ENCODE measurements at regions not wholly inside any gene's neighbourhood (a gene's known extent, or its start where the extent isn't known, plus 50 kb on each side); places are given as distances from the start of the nearest gene placed in this dataset.

GRCh38 chr9:108609897-108610253, 245.9 kb downstream of the ACTL7B start:
- peaks cover 16% of the 10 kb centered on the region for H3K27me3 Mint-ChIP-seq (ENCODE audit: low read depth)
- H3K4me1 Mint-ChIP-seq = no peaks in the 10 kb centered on the region
- no peak overlapping the region for H3K27ac Mint-ChIP-seq (ENCODE audit: unreplicated experiment)
- no peaks in the 10 kb centered on the region for H3K36me3 Mint-ChIP-seq (ENCODE audit: low read depth)
- H3K9me3 Mint-ChIP-seq = no peaks in the 10 kb centered on the region
- no peak for DNase-seq (ENCODE audit: low read depth, low spot score)
- no peak overlapping the region for H3K4me3 Mint-ChIP-seq
- no peak for TF ChIP-seq CTCF (conservative IDR thresholded peaks at IDR 0.05)

GRCh38 chr9:108609227-108609896, 246.4 kb downstream of the ACTL7B start:
- Mint-ChIP-seq H3K27ac (ENCODE audit: unreplicated experiment) (no peak overlapping the region), H3K4me3 (no peak overlapping the region), H3K4me1 (no peaks in the 10 kb centered on the region), H3K27me3 (ENCODE audit: low read depth) (peaks cover 11% of the 10 kb centered on the region), H3K9me3 (peaks cover 2% of the 10 kb centered on the region), H3K36me3 (ENCODE audit: low read depth) (no peaks in the 10 kb centered on the region)
- no peak for DNase-seq (ENCODE audit: low read depth, low spot score)
- TF ChIP-seq CTCF (conservative IDR thresholded peaks at IDR 0.05) = no peak

GRCh38 chr9:108607607-108608006, 248.2 kb downstream of the ACTL7B start:
- no peaks in the 10 kb centered on the region for H3K36me3 Mint-ChIP-seq (ENCODE audit: low read depth)
- no peak for DNase-seq (ENCODE audit: low read depth, low spot score)
- H3K27me3 Mint-ChIP-seq (ENCODE audit: low read depth) = peaks cover 8% of the 10 kb centered on the region
- H3K9me3 Mint-ChIP-seq = peaks cover 3% of the 10 kb centered on the region
- no peak overlapping the region for H3K4me3 Mint-ChIP-seq
- TF ChIP-seq CTCF (conservative IDR thresholded peaks at IDR 0.05) = no peak
- H3K27ac Mint-ChIP-seq (ENCODE audit: unreplicated experiment) = no peak overlapping the region
- no peaks in the 10 kb centered on the region for H3K4me1 Mint-ChIP-seq

- H3K27me3 Mint-ChIP-seq (ENCODE audit: low read depth) = peaks cover 8% of the 10 kb centered on the region
- no peak for TF ChIP-seq CTCF (conservative IDR thresholded peaks at IDR 0.05)
- H3K27ac Mint-ChIP-seq (ENCODE audit: unreplicated experiment) = no peak overlapping the region
- peaks cover 2% of the 10 kb centered on the region for H3K4me1 Mint-ChIP-seq
- no peaks in the 10 kb centered on the region for H3K36me3 Mint-ChIP-seq (ENCODE audit: low read depth)
- no peak overlapping the region for H3K4me3 Mint-ChIP-seq
- peaks cover 3% of the 10 kb centered on the region for H3K9me3 Mint-ChIP-seq
- no peak for DNase-seq (ENCODE audit: low read depth, low spot score)
Measured at GRCh38 chr9:108606401-108606800, 249.4 kb downstream of the ACTL7B start.

- Mint-ChIP-seq H3K27me3 (ENCODE audit: low read depth) (no peaks in the 10 kb centered on the region), H3K9me3 (peaks cover 3% of the 10 kb centered on the region), H3K4me3 (no peak overlapping the region), H3K4me1 (peaks cover 10% of the 10 kb centered on the region), H3K27ac (ENCODE audit: unreplicated experiment) (no peak overlapping the region), H3K36me3 (ENCODE audit: low read depth) (no peaks in the 10 kb centered on the region)
- TF ChIP-seq CTCF (conservative IDR thresholded peaks at IDR 0.05) = no peak
- no peak for DNase-seq (ENCODE audit: low read depth, low spot score)
Measured at GRCh38 chr9:108603141-108603540, 252.6 kb downstream of the ACTL7B start.

Data from neural crest cell (in vitro differentiated cells).